HPDE6-E6E7 (cell line): ENCODE measurements at regions not wholly inside any gene's neighbourhood (a gene's known extent, or its start where the extent isn't known, plus 50 kb on each side); places are given as distances from the start of the nearest gene placed in this dataset.
"Not testable (repeated sequence)": the region's sequence is repeated elsewhere in the genome, so short reads cannot be mapped to it uniquely, and the experiment has no call there.

Source experiments
- DNase-seq: peaks from one replicate; pipeline ENCODE4 v3.0.0; 2011; ENCODE audit warnings: missing footprints; ENCODE audit errors: extremely low spot score

DNA sequence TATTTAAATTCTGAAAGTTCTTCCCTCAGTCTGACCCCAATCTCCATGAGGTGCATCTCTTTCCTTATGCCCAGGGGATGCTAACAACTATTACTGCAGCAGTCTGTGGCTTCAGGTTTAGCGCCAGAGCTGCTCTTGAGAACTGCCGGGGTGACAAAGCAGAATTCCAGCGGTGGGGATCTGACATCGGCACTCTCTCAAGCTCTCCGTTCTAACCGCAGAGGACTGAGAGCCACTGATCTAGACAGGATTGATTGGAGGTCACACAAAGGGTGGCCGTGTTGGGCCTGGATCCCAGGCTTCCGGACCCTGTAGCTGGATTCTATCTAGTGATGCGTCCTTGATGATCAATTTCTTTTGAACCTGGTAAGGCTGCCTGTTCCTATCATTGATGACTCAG, 155.6 kb upstream of the TMEM132C start:
- DNase-seq, result no peak

DNA sequence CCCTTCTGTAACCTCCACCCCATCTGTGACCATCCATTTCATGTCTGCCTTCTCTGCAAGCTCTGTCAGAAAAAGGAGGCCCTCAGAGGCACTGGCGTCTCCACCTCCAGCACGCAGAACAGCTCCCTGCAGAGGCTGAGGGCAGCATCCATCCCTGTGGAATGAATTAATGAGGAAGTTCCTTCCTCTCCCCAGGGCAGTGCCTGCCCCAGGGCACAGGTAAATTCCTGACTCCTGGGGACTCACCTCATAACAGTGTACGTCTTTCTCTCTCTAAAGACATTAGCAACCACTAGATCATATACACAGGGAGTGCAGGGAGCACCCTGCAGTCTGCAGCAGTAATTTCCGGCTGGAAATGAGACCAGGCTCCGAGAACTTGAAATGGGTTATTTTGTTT, 155.0 kb upstream of the TMEM132C start:
- no peak for DNase-seq

DNA sequence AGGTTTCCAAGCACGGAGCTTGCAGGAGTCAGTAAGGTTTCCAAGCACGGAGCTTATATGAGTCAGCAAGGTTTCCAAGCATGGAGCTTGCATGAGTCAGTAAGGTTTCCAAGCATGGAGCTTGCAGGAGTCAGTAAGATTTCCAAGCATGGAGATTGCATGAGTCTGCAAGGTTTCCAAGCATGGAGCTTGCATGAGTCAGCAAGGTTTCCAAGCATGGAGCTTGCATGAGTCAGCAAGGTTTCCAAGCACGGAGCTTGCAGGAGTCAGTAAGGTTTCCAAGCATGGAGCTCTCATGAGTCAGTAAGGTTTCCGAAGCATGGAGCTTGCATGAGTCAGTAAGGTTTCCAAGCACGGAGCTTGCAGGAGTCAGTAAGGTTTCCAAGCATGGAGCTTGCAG, 153.7 kb upstream of the TMEM132C start:
- not testable (repeated sequence) for DNase-seq

DNA sequence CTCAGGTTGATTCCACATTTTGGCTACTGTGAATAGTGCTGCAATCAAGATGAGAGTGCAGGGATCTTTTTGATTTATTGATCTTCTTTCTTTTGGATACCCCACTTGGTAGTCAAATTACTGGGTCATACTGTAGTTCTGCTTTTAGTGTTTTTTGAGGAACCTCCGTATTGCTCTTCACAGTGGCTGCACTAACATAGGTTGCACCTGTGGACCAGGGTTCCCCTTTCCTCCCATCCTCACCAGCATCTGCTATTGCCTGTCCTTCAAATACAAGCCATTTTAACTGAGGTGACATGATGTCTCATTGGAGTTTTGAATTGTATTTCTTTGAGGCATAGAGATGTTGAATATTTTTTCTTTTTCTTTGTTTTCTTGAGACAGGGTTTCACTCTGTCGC, 152.5 kb upstream of the TMEM132C start:
- DNase-seq, result no peak

DNA sequence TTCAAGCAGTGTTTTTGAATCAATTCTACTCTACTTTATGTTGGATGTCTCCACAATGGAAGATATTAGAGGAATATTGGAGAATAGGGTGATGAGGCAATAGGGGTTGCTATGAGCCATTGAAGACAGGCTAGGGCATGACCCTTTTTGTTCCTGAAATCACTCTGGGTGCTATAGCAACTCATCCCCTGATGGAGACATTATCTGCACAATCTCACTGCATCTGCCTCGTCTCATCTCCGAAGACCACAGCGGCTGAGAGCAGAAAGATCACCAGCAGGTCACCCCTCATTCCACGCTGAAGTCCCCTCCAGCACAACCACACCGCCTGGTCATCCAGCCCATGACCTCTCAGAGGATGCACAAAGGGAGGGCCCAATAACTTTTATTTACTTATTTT, 150.4 kb upstream of the TMEM132C start:
- DNase-seq, result no peak

DNA sequence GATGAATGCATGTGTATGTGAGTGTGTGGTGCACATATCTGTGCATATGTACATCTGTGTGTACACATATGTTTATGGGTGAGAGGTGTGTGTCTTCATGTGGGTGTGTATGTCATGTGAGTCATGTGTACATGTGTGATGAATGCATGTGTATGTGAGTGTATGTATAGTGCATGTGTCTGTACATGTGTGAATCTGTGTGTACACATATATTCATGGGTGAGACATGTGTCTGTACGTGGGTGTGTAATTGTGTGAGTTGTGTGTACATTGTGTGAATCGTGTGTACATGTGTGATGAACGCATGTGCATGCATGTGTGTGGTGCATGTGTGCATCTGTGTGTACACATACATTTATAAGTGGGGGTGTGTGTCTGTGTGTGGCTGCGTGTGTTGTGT, 146.9 kb upstream of the TMEM132C start:
- no peak for DNase-seq

DNA sequence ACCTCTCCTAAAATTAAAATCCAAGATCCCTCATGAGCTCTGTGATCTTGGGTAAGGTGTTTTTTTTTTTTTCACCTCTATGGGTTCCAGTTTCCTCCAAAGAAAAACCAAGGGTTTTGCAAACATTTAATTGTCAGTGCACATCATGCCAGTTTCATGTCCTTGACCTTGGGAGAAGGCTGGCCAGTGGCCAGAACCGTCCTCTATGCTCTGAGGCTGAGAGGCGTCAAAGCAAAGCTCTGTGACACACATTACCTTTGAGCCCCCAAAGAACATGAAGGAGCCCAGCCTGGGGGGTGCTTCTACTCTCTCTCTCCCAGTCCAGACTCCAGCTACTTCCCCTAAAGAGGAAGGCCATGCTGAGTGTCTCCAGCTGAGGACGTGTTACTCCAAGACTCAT, 145.5 kb upstream of the TMEM132C start:
- DNase-seq, result no peak

DNA sequence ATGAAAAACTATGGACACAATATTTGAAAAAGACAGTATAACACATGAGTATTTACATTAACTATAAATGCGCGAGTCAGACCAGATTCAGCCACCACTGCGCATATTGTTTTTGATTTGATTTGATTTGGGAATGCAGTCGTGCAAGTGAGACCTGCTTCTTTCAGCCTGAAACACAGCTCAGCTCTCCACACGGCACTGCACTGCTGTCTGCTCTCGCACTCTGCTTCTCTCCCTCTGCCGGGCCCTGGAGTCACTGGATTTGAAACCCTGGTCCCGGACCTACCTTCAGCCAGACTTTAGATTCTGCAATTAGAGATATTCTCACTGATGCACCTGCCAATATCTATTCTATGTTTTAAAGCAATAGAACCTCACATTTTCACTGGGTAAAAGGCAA, 143.9 kb upstream of the TMEM132C start:
- no peak for DNase-seq

DNA sequence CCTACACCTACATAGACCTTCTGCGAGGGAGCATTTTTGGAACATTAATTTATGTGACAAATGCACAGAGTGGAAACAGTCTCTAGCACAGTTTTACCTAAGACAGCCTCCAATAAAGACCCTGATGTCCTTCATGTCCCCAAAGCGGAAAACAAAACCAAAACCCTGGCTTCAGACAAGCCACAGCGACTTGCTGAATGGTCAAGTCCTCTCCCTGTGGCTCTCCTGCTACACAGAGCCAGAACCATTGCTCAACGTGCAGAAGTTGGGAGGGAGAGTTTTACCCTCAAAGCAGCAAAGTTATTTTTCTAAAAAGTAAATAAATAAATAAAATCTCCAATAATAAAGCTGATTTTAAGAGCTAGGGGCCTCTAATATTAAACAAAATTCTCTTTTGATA, 135.0 kb upstream of the TMEM132C start:
- no peak for DNase-seq

DNA sequence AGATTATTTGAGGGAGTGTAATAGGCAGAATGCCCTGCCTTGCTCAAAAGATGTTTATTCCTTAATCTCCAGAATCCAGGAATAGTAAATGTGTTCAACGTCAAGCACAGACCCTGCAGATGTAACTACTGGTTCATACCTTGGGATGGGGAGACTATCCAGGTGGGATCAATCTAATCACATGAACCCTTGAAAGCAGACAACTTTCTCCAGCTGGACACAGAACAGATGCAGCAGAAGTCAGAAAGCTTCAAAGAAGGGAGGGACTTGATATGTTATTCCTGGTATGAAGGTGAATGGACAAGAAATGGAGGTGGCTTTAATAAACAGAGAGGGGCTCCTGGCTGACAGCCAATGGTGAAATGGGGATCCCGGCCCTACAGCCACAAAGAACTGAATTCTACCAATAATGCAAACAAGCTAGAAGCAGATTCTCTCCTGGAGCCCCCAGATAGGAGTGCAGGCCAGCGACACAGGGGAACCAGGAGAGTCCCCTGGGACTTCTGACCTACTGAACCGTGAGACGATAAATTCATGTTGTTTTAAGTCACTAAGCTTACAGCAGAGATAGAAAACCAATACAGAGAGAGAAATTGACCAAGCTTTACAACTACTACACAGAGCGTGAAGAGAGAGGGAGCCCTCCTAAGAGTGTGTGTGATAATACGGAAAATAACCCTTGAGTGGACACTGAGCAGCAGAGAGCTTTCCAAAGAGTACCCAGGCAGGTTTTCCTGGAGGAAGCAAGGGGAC, 133.5 kb upstream of the TMEM132C start:
- DNase-seq, result no peak

DNA sequence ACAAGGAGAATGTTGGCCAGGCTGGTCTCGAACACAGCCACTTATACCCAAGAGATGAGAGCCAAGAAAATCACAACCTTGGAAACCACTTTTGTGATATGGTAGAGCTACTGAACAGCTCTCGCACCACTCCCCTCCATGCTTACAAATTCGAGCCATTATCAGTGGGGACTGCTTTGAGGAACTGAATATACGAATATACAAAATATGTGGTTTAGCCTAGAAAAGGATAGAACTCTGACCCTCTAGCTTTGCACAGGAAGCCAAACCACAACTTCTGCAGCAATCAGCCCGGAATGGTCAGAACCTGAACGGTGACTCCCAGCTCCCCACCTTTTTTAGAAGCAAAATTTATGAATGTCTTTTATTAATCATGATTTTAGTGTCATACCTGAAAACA, 129.8 kb upstream of the TMEM132C start:
- no peak for DNase-seq

DNA sequence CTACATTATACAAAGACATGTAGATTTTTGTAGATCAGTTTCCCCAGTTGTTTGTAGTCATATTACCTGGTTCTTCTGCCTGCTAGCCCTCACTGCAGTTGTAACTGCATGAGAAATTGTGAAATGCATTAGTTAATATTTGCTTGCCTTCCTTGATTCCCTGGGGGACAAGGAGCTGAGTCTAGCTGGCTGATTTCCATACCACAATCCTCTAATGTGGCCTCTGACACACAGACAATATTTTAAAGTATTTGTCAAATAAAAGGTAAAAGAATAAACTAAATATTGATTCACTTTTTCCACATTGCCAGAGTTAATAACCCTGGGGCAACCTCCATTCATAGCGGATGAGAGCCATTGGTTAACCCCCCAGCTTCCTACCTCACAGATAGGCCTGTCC, 128.8 kb upstream of the TMEM132C start:
- no peak for DNase-seq

DNA sequence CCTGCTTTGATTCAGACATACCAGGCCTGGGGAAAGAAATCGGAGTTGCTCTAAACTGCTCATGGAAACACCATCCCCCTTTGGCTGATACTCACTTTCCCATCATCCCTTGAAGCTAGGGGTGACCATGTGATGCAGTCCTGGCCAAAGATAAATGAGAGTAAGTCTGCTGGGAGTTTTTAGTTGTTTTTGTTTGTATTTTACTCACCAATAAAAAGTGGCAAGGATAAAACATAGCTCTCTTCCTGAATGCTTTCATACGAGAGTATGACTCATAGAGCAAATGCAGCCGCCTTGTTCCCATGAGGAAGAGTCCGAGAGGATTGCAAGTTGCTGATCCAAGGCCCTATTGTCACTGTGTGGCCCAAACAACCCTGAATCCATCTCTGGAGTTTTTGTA, 126.4 kb upstream of the TMEM132C start:
- DNase-seq, result no peak

DNA sequence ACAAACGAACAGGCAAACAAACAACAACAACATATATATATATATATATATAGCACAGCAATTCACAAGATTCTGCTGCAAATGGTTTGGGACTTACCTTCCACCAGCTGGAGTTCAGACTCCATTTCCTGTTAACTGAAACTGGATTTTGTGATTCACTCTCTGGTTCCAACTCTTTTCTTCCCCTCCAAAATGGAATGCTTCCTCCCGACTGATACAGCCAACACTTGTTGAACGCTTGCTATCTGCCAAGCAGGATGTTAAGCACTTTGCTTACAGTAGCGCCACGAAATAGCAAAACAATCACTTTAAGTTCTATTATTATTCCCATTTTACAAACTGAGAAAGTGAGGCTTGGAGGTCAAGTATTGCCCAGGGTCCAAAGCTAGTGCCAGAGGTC, 116.0 kb upstream of the TMEM132C start:
- DNase-seq, result no peak

DNA sequence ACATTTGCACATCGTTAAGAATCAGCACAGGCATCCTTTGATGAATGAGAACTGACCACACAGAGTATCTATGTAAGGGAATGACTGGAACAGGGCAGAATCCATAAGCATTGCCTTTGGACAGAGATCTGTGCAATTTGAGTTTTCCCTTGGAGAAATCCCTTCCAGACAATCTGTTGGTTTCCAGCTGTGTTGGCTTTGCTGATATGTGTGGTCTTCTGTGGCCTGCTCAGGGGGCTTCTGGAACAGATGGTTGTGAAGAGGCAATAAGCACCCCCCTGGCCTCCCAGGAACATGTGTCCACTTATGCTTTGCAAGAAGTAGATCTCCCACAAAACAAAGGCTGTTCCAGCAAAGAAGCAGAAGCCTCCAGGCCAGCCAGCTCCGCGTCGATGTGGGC, 111.4 kb upstream of the TMEM132C start:
- DNase-seq, result no peak

DNA sequence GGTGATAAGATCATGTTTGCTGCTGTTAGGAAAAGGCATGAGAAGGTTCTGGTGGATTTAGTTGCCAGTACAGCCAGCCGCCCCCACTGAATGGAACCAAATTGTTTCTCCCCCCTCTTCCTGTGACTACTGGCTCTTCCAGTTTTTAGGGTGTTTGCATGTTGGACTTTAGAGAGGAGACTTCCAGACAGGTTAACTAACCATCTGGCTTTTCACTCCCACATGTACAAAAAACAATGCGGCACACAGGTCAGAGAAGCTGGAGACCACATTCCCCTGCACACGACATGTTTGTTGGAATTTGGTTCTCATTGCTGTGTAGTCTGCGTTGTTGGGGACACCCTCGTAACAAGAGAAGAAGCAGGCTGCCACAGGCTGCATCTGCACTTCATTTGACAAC, 103.9 kb upstream of the TMEM132C start:
- DNase-seq, result no peak

DNA sequence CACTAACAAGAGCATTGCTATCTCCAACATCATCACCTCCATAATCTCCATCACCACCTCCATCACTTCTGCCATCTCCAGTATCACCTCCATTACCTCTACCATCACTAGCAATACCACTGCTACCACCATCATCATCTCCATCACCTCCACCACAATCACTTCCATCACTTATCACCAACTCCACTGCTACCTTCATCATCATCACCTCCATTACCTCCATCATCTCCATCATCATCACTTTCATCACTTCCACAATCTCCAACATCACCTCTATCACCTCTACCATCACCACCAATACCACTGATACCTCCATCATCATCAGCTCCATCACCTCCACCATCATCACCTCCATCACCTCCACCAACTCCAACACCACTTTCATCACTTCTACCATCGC, 102.4 kb upstream of the TMEM132C start:
- no peak for DNase-seq

DNA sequence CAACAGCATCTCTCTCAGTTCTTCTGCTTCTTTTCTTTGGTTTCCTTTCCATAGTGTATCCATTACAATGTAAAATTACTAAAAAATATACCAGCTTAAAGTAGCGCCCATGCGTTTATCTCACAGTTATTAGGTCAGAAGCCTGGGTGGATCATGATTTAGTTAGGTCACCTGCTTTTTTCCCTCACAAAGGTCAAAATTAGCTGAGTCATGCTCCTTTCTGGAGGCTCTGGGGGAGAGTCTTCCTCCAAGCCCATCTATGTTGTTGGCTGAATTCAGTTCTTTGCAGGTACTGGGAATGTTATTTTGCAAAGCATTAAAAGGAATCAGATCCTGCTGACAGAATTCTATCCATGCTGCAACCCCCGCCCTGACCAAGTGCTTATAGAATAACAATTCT, 101.6 kb upstream of the TMEM132C start:
- DNase-seq, result no peak

DNA sequence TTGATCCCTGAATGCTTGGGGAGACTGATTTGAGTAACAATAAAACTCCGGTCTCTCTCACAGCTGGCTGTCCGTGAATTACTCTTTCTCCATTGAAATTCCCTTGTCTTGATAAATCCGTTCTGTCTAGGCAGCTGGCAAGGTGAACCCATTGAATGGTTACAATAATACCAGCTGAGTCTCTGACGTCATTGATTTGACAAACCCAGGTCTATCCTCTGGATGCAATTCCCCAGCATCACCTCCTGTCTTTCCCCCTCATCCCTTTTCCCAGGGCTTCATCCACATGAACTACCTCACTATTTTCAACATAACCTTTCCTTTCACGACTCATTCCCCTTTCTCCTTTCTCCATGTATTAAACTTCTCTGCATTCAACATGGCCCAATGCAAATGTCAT, 98.7 kb upstream of the TMEM132C start:
- DNase-seq, result no peak

DNA sequence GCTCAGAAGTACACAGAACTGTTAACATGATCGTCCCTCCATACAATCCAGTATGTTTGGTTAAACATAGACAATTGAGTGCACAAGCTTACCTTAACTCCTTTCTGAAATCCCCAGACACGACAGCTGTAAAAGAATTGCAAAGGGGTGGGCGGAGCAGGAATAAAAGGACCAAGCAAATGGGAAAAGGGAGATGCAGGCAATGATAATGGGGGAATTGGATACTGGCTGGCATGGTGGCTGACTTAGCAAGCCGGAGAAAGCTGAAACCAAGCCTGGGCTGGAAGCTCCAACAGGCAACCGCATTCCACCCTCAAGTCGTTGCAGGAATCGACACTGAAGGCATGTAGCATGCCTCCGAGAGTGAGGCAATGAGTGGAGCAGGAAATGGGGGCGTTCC, 96.8 kb upstream of the TMEM132C start:
- no peak for DNase-seq

DNA sequence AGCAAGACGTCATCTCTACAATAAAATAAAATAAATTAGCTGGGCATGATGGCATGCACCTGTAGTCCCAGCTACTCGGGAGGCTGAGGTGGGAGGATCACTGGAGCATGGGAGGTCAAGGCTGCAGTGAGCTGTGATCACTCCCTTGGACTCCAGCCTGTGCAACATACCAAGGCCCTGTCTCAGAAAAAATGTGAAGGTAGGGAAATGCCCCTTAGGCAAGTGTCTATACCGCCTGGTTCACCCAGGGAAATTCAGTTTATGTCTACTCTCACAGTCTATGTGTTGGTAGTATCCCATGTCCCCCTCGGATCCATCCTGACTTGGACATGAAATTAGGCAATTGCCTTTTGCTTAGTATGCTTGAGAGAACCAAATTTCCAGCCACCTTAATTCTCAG, 88.4 kb upstream of the TMEM132C start:
- no peak for DNase-seq

DNA sequence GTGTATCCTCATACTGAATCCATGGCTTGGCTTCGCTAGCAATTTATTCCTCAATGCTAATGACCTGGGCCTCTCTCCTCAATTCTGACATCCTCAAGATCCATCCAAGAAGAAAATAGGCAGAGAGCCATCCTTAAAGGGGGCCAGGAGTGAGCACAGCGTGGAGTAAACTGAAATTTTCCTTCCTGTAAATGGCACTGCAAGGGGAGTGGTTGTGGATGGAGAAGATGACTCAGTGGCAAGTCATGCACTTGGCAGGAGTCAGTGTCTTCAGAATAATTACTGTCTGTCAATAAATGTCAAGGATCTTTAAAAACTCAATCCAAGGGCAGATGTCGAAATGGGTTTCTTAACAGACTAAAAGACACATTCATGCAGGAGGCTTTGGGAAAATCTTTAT, 88.0 kb upstream of the TMEM132C start:
- no peak for DNase-seq

DNA sequence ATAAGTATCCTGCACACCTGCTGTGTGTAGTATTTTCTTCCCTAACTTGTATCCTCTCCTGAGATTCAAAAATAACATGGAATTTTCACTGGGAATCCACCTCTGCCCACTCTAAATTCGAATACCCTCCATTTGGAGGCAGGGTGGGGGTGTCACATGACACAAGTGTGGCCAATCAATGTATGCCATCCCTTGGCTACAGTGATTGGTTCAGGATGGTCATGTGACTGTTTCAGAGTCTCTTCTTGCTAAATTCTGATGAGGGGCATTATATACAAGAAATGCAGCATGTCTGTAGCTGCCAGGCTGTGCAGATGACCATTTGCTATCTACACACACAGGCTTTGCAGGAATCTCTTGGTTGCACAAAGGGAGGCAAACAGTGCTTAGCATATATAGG, 86.8 kb upstream of the TMEM132C start:
- no peak for DNase-seq

DNA sequence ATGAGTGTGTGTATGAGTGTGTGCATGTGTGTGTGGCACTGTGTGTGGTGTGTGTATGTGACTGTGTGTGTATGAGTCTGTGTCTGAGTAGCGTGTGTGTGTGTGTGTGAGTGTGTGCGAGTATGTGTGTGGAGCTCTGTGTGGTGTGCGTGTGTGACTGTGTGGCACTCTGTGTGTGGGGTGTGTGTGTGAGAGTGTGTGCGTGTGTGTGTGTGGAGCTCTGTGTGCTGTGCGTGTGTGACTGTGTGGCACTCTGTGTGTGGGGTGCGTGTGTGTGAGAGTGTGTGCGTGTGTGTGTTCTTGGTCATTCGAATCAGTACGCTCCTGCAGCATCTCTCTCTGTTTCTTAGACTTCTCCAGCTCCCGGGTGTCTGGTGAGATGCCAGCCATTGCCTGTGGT, 76.9 kb upstream of the TMEM132C start:
- no peak for DNase-seq
